ENCODE measurements at regions not wholly inside any gene's neighbourhood (a gene's known extent, or its start where the extent isn't known, plus 50 kb on each side); places are given as distances from the start of the nearest gene placed in this dataset.

GRCh38 chr1:72830606-72831390, 548.5 kb upstream of the NEGR1 start:
- DNase-seq: no peak
- 65 to 81% (median 71%) methylated on average over 4 to 5 of the region's 5 CpGs for WGBS, 5 donors
- Histone ChIP-seq H3K27me3 (no peaks in the 10 kb centered on the region), H3K36me3 (no peaks in the 10 kb centered on the region), H3K4me1 (no peaks in the 10 kb centered on the region), H3K9me3 (peaks cover 3 to 50% (median 25%) of the 10 kb centered on the region in 4 donors), H3K27ac (no peak overlapping the region), H3K4me3 (no peak overlapping the region)
- intact Hi-C loops (cut with DNase I; ENCODE audit: low total_unique reads): no loop called here
- TF ChIP-seq CTCF (IDR thresholded peaks at IDR 0.05) (no peak), POLR2A (IDR thresholded peaks at IDR 0.05) (no peak), POLR2AphosphoS5 (IDR thresholded peaks at IDR 0.05) (no peak), EP300 (IDR thresholded peaks at IDR 0.05) (no peak)

GRCh38 chr1:72827278-72827677, 544.9 kb upstream of the NEGR1 start:
- Histone ChIP-seq H3K9me3 (peaks cover 0 to 33% (median 7%) of the 10 kb centered on the region in 4 donors), H3K27ac (no peak overlapping the region), H3K27me3 (no peaks in the 10 kb centered on the region), H3K36me3 (no peaks in the 10 kb centered on the region), H3K4me1 (no peaks in the 10 kb centered on the region), H3K4me3 (no peak overlapping the region)
- intact Hi-C loops (cut with DNase I; ENCODE audit: low total_unique reads): no loop called here
- TF ChIP-seq POLR2AphosphoS5 (IDR thresholded peaks at IDR 0.05) (no peak), CTCF (IDR thresholded peaks at IDR 0.05) (no peak), EP300 (IDR thresholded peaks at IDR 0.05) (no peak), POLR2A (IDR thresholded peaks at IDR 0.05) (no peak)
- no peak for DNase-seq

DNA sequence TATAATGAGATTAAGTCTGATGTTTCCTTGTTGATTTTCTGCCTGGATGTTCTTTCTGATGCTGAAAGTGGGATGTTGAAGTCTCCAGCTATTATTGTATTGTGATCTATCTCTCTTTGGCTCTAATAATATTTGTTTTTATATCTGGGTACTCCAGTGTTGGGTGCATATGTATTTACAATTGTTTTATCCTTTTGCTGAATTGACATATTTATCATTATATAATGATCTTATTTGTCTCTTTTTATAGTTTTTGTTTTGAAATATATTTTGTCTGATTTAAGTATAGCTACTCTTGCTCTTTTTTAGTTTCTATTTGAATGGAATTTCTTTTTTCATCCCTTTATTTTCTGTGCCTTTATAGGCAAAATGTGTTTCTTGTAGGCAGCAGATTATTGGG, 522.2 kb upstream of the NEGR1 start:
- DNase-seq: no peak
- TF ChIP-seq EP300 (IDR thresholded peaks at IDR 0.05): no peak
- TF ChIP-seq POLR2AphosphoS5 (IDR thresholded peaks at IDR 0.05): no peak
- no peak for TF ChIP-seq POLR2A (IDR thresholded peaks at IDR 0.05)
- TF ChIP-seq CTCF (IDR thresholded peaks at IDR 0.05): no peak
- Histone ChIP-seq H3K4me3 (no peak overlapping the region), H3K36me3 (no peaks in the 10 kb centered on the region), H3K27me3 (no peaks in the 10 kb centered on the region), H3K27ac (no peak overlapping the region), H3K4me1 (no peaks in the 10 kb centered on the region), H3K9me3 (peaks cover 0 to 11% (median 0%) of the 10 kb centered on the region in 4 donors)
- intact Hi-C loops (cut with DNase I; ENCODE audit: low total_unique reads): no loop called here

GRCh38 chr1:72781038-72781437, 498.7 kb upstream of the NEGR1 start:
- 62 to 82% (median 66%) methylated on average over 1 of the region's 1 CpG for WGBS, 5 donors

More at GRCh38 chr1:72781038-72781437, 498.7 kb upstream of the NEGR1 start:
- H3K27me3 ChIP-seq: no peaks in the 10 kb centered on the region
- no peaks in the 10 kb centered on the region for H3K36me3 ChIP-seq
- H3K4me3 ChIP-seq: no peak overlapping the region
- no peak for DNase-seq
- TF ChIP-seq POLR2AphosphoS5 (IDR thresholded peaks at IDR 0.05) (no peak), CTCF (IDR thresholded peaks at IDR 0.05) (no peak), EP300 (IDR thresholded peaks at IDR 0.05) (no peak)
- no peaks in the 10 kb centered on the region for H3K9me3 ChIP-seq
- intact Hi-C loops (cut with DNase I; ENCODE audit: low total_unique reads): no loop called here
- H3K4me1 ChIP-seq: peaks cover 0 to 7% (median 3%) of the 10 kb centered on the region in 4 donors
- no peak overlapping the region for H3K27ac ChIP-seq
